22Rv1 (cell line): ENCODE measurements at regions not wholly inside any gene's neighbourhood (a gene's known extent, or its start where the extent isn't known, plus 50 kb on each side); places are given as distances from the start of the nearest gene placed in this dataset.

Source experiments
- H3K27ac ChIP-seq: fragments of 450-650 bp; 2 replicates; pipeline ENCODE4 v1.5.1; 2017
- CTCF ChIP-seq: fragments of 450-650 bp; IDR thresholded peaks from 2 replicates; pipeline ENCODE4 v1.5.1; 2017; ENCODE audit warnings: mild to moderate bottlenecking
- ZFX ChIP-seq: fragments of 450-650 bp; IDR thresholded peaks from 2 replicates; pipeline ENCODE4 v1.6.1; 2017; ENCODE audit warnings: antibody characterized with exemption, borderline replicate concordance

GRCh38 chrX:138484451-138484850 lies 227.1 kb downstream of the FGF13 start:
- no peak overlapping the region for H3K27ac ChIP-seq
- TF ChIP-seq ZFX (no peak), CTCF (no peak)

GRCh38 chrX:138481649-138482048 lies 229.9 kb downstream of the FGF13 start:
- H3K27ac ChIP-seq = no peak overlapping the region

GRCh38 chrX:138463476-138463875 lies 248.0 kb downstream of the FGF13 start:
- no peak overlapping the region for H3K27ac ChIP-seq
- TF ChIP-seq CTCF (no peak), ZFX (no peak)

More at GRCh38 chrX:138481649-138482048, 229.9 kb downstream of the FGF13 start:
- no peak for TF ChIP-seq CTCF
- TF ChIP-seq ZFX = no peak
